HG02571 (cell line): ENCODE measurements at regions not wholly inside any gene's neighbourhood (a gene's known extent, or its start where the extent isn't known, plus 50 kb on each side); places are given as distances from the start of the nearest gene placed in this dataset.
"Not testable (repeated sequence)": the region's sequence is repeated elsewhere in the genome, so short reads cannot be mapped to it uniquely, and the experiment has no call there.

Experiments
- ATAC-seq: cut with Tn5 transposase; IDR thresholded peaks from one replicate; pipeline ENCODE4 v1.9.1; 2021; ENCODE audit warnings: mild to moderate bottlenecking, moderate library complexity; ENCODE audit not compliant: unreplicated experiment

DNA sequence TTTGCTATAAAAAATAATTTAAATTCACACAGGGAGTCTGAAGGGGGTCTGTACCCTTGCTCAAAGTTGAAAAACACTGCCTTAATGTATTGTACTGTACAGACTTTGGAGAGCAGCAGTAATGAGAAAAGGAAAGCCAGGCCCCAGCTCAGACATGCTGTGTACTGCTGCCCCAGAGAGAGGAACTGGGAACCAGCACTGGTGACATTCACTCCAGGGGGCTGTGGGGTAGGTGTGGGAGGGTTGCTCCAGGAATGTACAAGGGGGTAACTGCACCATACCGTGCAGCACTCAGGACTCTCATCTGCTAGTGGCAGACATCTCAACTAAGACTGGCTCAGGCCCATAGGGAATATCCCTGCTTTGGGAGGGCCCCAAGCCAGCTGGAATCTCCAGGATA is 146.0 kb upstream of the RMP24 start:
- ATAC-seq: no peak

DNA sequence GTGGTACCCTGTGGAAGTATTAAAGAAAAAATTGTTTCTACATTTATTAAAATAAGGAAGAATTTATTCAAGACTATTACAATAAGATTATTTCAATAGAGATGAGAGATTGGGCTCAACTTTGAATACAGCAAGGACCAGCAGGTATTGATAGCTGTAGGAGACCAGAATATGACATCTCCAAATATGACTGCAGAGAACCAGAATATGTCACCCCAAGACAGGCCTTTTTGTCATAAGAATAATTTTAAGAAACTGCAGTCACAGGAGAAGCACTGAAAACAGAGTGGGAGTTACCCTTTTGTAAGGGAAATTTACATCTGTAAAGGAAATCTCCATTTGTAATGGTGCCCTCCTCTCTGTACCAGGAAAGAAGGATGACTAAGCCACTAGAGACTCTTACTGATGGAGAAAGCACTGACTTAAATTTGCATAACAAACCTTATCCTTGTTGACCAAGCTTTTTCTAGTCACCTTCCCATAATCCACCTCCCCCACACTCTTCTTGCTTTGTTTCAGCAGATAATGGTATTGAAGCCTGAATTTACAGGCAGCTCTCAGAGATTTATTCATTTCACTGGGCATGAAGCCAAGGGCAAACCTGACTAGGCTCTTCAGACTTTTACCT is 145.1 kb upstream of the RMP24 start:
- no peak for ATAC-seq

DNA sequence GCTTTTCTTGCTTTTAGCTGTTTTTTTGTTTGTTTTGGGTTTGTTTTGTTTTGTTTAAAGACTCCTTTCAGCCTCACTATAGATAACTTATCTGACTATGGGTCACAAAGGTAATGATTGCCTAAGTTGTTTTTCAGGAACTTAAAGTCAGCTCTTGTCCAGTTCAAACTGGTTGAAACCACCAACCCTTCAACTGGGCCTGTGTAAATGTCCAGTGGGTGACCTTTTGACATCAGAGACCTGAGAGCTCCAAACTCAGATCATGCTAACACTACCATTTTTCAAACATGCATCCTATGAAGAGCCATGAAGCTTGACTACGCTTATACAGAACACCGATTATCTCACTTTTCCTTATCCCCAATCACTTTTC is 144.6 kb upstream of the RMP24 start:
- no peak for ATAC-seq

DNA sequence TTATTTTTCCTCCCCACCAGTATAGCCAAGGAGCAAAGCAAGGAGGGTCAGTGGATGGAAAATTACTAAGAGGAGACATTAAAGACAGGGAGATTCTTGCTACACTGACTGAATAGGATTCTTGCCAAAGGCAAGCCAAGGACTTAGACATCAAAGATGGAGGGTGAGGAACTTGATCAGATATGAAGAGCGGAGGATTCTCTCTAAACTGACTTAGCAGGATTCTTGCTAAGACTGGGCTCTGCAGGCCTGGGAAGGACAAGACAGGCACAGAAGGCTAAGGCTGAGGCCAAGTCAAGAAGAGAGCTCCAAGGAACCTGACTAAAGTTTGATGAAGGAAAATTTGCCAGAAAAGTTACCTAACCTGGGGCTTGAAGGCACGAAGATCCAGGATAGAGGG is 143.9 kb upstream of the RMP24 start:
- no peak for ATAC-seq

DNA sequence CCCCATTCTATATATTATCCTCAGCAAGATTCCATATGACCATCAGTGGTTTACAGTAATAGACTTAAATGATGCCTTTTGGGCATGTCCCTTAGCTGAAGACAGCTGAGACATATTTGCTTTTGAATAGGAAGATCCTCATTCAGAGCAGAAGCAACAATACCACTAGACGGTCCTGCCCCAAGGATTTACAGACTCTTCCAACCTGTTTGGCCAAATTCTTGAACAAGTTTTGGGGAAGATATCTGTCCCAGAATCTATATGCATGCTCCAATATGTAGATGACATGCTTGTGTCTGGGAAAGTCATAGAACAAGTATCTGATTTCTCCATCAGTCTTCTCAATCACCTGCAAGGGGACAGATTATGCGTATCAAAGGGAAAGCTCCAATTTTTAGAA is 137.1 kb upstream of the RMP24 start:
- ATAC-seq: no peak

DNA sequence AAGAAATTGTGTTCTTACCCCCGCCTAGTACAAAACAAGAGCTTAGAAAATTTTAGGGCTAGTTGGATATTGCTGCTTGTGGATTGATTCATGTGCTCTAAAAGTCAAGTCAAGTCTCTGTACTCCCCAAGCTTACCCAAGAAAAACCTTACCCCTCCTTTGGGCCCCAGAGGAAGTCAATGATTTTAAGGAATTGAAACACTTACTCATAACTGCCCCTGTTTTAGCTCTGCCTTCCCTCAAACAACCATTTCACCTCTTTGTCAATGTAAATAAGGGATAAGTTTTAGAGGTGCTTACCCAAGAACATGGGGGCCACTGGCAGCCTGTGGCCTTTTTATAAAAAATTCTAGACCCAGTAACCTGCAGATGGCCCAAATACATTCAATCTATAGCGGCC is 136.6 kb upstream of the RMP24 start:
- ATAC-seq: peak; percentile 74

DNA sequence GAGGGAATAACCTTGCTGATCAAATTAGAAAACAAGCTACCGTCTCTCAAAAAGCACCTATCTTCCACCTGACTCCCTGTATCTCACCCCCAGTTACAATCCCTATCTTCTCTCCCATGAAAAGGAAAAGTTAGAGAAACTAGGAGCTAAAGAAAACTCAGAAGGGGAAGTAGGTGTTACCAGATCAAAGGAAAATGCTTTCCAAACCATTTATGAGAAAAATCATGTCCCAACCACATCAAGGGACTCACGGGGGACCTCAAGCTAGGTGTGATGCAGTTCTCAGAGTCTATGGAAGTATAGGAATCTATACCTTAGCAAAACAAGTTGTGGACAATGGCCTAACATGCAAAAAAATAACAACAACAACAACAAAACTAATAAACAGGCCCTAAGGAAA is 135.5 kb upstream of the RMP24 start:
- no peak for ATAC-seq

DNA sequence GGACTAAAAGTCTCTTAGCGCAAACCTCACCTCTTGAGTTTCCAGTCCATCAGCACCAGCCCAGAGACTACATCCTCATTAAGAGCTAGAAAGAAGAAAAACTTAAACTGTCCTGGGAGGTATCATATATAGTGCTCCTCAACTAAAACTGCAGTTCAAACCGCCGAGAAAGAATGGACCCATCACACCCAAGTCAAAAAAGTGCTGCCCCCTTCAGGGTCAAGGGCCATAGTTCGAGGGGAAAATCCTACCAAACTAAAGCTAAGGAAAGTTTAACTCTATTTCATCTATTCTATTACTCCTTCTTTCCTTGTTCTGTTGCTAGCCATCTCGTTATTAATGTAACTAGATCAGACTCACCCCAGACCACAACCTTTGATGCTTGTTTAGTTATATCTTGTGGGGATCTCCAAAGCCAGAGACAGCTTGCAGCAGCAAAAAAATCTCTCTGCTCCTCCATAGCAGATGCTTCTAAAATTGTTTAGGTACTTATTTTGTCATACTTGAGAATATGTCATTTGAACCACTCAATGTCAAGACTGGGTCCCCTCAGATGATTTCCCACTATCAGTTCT is 134.5 kb upstream of the RMP24 start:
- no peak for ATAC-seq

DNA sequence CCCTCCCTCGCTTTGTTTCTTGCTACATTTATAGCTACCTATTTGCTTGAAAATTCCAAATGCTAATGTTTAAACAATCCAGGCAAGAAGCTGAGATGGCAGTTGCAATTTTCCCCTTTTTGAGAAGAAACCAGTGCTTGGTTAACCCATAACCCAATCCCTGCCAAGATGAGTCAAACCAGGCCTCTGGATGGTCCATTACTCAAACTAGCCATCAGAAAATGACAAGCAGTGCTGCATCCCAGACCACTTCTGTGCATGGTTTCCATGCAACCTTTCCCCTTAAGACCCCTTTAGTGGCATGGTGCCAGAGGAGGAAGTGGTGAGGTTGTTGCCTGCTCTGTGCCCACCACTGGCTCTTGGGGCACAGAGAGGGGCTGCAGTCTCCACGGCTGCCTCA is 131.2 kb upstream of the RMP24 start:
- no peak for ATAC-seq

DNA sequence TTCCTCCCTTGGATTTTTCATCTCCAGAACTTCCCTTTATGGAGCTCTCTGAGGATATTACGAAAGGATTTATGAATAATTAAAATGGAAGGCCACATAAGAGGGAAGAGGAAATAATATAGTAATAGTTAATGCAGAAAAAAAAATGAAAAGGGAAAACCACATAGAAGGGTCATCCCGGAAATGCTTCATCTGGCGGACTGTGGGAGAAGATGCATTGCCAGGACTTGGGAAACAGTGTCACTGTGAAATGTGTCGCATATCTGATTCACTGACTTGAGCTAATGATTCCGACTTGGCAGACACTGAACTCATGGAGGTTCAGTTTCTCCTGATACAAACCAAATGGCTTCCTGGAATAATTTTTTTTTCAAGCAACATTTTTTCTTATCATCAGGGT is 129.9 kb upstream of the RMP24 start:
- no peak for ATAC-seq

DNA sequence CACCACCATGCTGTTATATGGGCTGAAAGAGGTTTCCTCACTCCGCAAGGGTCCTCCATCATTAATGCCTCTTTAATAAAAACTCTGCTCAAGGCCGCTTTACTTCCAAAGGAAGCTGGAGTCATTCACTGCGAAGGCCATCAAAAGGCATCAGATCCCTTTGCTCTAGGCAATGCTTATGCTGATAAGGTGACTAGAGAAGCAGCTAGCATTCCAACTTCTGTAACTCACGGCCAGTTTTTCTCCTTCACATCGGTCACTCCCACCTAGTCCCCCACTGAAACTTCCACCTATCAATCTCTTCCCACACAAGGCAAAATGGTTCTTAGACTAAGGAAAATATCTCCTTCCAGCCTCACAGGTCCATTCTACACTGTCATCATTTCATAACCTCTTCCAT is 124.2 kb upstream of the RMP24 start:
- not testable (repeated sequence) for ATAC-seq

DNA sequence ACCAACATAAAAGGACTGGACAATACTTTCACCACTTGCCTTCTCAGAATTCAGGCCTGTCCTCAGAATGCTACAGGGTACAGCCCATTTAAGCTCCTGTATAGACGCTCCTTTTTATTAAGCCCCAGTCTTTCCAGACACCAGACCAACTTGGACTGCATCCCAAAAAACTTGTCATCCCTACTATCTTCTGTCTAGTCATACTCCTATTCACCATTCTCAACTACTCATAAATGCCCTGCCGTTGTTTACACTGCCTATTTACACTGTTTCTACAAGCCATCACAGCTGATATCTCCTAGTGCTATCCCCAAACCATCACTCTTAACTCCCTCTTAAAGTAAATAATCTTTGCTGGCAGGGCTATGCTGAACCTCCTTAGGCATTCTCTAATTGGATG is 123.2 kb upstream of the RMP24 start:
- not testable (repeated sequence) for ATAC-seq

DNA sequence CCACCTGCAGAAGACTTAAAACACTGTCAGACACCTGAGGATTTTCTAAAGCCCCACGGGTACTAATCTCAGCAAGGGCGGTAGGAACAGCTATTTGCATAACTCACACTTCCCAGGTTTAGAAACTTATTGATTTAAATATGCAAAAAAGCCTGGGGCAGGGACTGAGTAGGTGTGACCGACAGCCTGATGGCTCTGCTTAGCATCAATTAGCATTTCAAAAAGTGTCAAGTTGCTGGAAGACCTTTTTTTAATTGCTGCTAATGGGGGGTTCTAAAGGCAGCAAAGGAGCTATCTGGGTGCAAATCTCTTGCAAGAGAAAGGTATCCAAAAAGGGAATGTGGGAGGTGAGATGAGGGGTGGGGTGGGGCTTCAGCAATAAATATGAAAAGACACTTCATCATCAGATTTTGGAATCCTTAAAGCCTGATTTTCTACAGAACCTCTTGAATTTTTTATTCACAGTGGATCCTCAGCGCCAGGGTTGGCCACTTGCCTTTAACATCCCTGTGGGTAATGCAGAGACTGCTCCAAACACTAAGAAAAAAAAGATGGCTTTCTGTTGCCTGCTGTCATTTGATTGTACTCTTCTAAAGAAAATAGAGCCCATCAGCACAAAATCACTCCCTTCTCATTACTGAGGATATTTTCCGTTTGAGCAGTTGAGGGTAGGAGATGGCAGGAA is 121.1 kb upstream of the RMP24 start:
- no peak for ATAC-seq

DNA sequence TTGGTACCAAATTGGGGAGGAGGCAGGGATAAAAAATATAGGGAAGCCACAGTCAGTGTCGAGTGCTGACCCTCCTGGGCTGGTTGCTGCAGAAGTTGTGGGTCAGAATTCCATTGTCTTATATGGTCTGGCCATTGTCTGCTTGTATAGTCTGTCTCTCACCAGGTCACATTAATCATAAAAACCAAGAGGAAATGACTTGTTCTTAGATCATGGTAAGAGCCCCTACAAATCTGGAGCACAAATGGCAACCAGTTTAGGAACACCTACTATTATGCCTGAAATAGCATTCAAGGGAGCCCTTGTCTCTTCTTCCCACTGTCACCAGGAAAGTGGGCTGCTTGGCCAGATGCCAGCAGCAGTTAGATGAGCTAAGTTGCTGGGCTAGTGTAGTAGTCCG is 119.7 kb upstream of the RMP24 start:
- ATAC-seq: no peak

DNA sequence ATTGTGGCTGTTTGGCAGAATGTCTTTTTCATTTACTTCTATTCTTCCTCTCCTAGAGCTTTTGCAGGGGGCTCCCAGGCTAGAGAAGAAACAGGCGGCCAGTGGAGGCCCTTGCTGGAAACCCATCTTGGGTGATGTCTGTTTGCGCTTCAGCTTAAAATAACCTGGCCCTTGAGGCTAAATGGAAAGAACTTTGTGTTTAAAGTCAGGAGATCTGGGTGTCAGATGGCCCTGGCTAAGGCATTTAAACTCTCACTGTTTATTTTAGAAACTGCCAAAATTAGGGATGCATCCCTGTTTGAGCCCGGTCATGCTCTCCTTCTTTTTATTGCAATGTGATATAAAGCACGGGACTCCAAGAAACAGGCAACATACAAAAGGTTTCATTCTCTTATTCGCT is 118.4 kb upstream of the RMP24 start:
- no peak for ATAC-seq

DNA sequence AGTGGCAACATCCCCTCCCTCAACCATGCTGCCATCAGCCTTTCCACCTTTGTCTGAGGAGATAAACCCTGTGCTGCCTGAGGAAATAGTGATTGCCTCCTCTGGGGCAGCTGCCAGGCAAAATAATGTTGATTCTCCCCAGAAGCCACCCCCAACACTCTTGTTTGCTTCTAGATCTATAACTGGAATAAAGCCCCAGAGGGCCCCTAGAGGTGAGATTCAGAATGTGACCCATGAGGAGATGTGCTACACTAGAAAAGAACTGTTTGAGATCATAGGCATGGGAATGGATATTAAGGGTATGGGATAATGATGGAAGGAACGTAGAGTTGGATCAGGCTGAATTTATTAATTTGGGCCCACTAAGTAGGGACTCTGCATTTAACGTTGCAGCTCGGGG is 116.3 kb upstream of the RMP24 start:
- no peak for ATAC-seq

DNA sequence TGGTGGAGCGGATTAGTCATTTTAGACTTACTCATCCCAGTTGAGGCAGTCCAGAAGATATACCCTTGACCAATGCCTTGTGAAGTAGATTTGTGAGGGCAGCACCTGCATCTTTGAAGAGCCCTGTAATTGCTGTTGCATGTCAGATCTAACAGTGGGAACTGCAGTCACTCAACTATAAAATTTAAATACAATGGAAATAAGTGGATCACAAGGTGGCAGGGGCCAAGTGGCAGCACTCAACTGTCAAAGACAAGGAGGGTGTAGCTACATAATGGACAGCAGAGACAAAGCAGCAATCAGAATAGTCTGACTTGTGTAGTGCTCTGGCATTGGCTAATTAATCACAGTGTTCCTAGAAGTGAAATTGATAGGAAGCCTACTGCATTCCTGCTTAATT is 115.8 kb upstream of the RMP24 start:
- ATAC-seq: not testable (repeated sequence)

DNA sequence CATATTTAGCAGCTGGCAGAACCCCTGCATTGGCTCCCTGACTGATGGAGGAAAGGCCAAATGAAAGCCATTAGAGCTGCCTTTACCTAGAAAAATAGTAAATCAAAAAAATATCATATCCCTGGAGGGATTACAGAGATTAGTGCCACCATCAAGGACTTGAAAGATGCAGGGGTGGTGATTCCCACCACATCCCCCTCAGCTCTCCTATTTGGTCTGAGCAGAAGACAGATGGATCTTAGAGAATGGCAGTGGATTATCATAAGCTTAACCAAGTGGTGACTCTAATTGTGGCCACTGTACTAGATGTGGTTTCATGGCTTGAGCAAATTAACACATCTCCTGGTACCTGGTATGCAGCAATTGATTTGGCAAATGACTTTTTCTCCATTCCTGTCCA is 114.9 kb upstream of the RMP24 start:
- not testable (repeated sequence) for ATAC-seq

DNA sequence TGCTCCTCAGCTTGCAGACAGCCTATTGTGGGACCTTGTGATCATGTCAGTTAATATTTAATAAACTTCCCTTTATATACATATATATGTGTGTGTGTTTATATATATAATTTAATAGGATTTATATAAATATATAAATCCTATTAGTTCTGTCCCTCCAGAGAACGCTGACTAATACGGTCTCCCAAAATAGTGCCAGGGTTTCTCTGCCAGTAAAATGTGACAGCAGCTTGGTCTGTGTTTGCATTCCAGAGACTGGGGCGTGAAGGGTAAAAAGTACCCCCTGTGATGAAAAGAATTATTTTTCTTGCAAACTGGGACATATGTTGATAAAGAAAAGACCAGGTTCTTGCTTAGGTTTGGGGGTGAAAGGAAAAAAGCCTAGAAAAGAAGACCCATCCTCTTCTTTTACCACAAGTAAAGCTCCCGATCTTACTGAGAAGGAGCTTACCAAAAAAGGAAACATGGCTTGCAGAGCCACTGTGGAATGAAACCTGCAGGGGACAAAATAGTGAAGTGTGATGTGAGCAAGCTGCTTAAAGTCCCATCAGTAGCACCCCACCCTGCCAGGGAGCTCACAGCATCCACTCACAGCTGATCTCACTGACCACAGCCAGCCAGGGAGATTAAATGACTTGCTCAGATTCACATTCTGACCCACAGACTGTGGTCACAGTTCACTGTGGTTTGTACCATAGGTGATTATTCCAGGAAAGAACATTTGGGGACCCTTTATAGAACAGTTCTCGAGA is 110.9 kb upstream of the RMP24 start:
- ATAC-seq: no peak

DNA sequence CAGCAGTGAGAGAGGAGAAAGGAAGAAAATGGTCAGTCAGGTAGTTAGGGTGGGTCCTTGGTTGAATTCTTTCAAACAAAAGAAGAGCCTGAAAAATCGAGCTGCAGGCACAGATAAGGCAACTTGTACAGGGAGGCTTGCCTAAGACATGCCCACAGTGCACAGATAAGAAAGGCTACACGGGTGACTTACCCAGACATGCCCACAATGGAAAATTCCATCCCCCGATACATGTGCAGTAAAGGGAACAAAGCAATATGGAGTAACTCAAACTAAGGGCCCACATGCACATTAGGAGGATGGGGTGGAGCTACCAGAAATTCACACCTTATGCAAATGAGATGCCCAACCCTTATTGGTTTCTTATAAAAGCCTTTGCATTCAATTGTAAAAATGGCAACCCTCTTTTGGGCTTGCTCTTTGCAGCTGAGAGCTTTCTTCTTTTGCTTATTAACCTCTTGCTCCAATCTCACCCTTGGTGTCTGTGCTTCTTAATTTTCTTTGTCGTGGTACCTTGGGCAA is 110.3 kb upstream of the RMP24 start:
- no peak for ATAC-seq

DNA sequence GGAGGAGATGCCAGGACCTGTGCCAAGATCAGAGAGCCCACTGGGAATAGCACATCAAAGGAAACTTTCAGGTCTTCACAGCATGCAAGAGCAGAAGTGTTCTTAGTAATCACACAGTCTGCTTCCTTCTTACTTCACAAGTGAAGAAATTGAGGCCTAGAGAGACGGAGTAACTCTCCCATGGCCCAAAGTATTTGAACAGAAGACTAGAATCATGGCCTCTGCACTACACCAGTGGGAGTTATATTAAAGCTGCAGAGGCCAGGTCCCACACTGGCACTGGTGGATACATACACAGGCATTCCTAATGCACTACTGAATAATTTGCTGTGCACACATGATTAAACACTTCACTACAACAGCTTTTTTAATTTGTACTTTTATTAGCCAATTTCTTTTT is 107.6 kb upstream of the RMP24 start:
- ATAC-seq: no peak

DNA sequence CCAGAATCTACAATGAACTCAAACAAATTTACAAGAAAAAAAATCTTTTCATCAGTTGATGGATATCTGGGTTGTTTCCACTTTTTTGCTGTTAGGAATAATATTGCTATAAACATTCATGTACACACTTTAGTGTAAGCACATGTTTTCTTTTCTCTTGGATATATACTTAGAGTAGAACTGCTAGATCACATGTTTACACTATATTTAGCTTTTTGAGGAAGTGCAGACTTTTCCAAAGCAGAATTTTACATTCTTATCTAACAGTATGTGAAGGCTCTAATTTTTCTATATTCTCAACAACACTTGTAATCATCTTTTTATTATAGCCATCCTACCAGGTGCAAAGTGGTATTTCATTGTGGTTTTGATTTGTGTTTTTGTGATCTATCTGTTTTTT is 103.6 kb upstream of the RMP24 start:
- no peak for ATAC-seq
